OCI-LY3 (cell line): ENCODE measurements at regions not wholly inside any gene's neighbourhood (a gene's known extent, or its start where the extent isn't known, plus 50 kb on each side); places are given as distances from the start of the nearest gene placed in this dataset.

Source experiments
- H2AFZ ChIP-seq: fragments of 200-600, 300-600 bp; shearing (Covaris generic); 2 replicates; pipeline ENCODE4 v1.6.0; 2014; ENCODE audit warnings: antibody characterized with exemption, low read depth, low read length
- H3K27ac ChIP-seq: fragments of 200-600, 300-600 bp; sonication (generic); 2 replicates; pipeline ENCODE4 v1.5.1; 2014; ENCODE audit warnings: mild to moderate bottlenecking, low read length, moderate library complexity, mixed read lengths
- H3K27me3 ChIP-seq: fragments of 200-600, 300-600 bp; sonication (generic); 2 replicates; pipeline ENCODE4 v1.6.1; 2014; ENCODE audit warnings: low read depth, low read length, mixed read lengths
- H3K36me3 ChIP-seq: fragments of 200-600, 300-600 bp; sonication (generic); replicated peaks from 2 replicates; pipeline ENCODE3; 2014; ENCODE audit warnings: low read depth, low read length, mixed read lengths
- H3K4me1 ChIP-seq: fragments of 300-600, 200-600 bp; sonication (generic); 2 replicates; pipeline ENCODE4 v1.6.1; 2014; ENCODE audit warnings: low read length, mixed read lengths
- H3K4me2 ChIP-seq: fragments of 200-600, 300-600 bp; sonication (generic); 2 replicates; pipeline ENCODE4 v1.6.1; 2014; ENCODE audit warnings: low read length, mixed read lengths
- H3K4me3 ChIP-seq: fragments of 300-600, 200-600 bp; sonication (generic); 2 replicates; pipeline ENCODE4 v1.5.1; 2014; ENCODE audit warnings: antibody characterized with exemption, mild to moderate bottlenecking, low read length, moderate library complexity
- H3K79me2 ChIP-seq: fragments of 300-600, 200-600 bp; shearing (Covaris generic); 2 replicates; pipeline ENCODE4 v1.6.1; 2014; ENCODE audit warnings: mild to moderate bottlenecking, low read length, mixed read lengths
- H3K9ac ChIP-seq: fragments of 300-600, 200-600 bp; shearing (Covaris generic); 2 replicates; pipeline ENCODE4 v1.6.0; 2014; ENCODE audit warnings: mild to moderate bottlenecking, low read length, moderate library complexity
- H3K9me3 ChIP-seq: fragments of 200-600, 300-600 bp; shearing (Covaris generic); 2 replicates; pipeline ENCODE4 v1.6.1; 2014; ENCODE audit warnings: low read length, mixed read lengths; ENCODE audit not compliant: insufficient read depth
- H4K20me1 ChIP-seq: fragments of 200-600, 300-600 bp; sonication (generic); 2 replicates; pipeline ENCODE4 v1.6.1; 2016; ENCODE audit warnings: low read length, mixed read lengths; ENCODE audit not compliant: insufficient read depth
- CTCF ChIP-seq: fragments of 200-600, 300-600 bp; sonication (generic); IDR thresholded peaks from 2 replicates; pipeline ENCODE4 v1.5.1; 2014; ENCODE audit warnings: antibody characterized with exemption, low read length, low read depth
- EZH2phosphoT487 ChIP-seq: fragments of 200-600 bp; shearing (Covaris generic); IDR thresholded peaks from 2 replicates; pipeline ENCODE4 v1.6.1; 2018; ENCODE audit warnings: antibody characterized with exemption, mixed run types, low read depth

DNA sequence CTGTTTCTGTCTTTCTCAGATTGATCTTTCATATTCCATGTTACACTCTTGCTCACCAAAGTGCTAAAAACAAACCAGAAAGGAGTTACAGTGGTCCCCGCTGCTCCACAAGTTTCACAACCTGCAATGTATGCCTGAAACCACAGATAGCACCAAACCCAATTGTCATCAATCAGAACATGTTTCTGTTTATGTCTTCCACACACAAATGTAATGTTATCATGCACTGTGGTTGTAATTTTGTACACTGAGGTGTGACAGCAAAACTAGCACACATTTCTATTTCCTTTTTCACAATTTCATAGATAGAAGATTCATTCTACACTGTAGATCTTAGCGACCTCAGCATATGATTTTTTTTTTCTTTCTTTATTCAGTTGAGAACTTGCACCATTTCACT is 1045.9 kb upstream of the RAG2 start:
- Histone ChIP-seq H3K27me3 (no peaks in the 10 kb centered on the region), H3K9me3 (no peaks in the 10 kb centered on the region), H3K36me3 (no peaks in the 10 kb centered on the region), H3K4me3 (no peak overlapping the region), H3K4me1 (no peaks in the 10 kb centered on the region), H3K9ac (no peak overlapping the region), H4K20me1 (no peaks in the 10 kb centered on the region), H3K27ac (no peak overlapping the region), H2AFZ (no peak overlapping the region), H3K4me2 (no peak overlapping the region), H3K79me2 (no peaks in the 10 kb centered on the region)
- no peak for TF ChIP-seq EZH2phosphoT487
- TF ChIP-seq CTCF = no peak

- H3K27ac ChIP-seq = no peak overlapping the region
- H3K9ac ChIP-seq = no peak overlapping the region
- H3K9me3 ChIP-seq = no peaks in the 10 kb centered on the region
- H3K4me1 ChIP-seq = no peaks in the 10 kb centered on the region
- H3K36me3 ChIP-seq = no peaks in the 10 kb centered on the region
- H2AFZ ChIP-seq = no peak overlapping the region
- H3K4me3 ChIP-seq = no peak overlapping the region
- TF ChIP-seq EZH2phosphoT487 = no peak
- no peak for TF ChIP-seq CTCF
- no peaks in the 10 kb centered on the region for H4K20me1 ChIP-seq
- no peaks in the 10 kb centered on the region for H3K79me2 ChIP-seq
- no peaks in the 10 kb centered on the region for H3K27me3 ChIP-seq
- no peak overlapping the region for H3K4me2 ChIP-seq
Measured at GRCh38 chr11:37642296-37642695, 1044.3 kb upstream of the RAG2 start.

DNA sequence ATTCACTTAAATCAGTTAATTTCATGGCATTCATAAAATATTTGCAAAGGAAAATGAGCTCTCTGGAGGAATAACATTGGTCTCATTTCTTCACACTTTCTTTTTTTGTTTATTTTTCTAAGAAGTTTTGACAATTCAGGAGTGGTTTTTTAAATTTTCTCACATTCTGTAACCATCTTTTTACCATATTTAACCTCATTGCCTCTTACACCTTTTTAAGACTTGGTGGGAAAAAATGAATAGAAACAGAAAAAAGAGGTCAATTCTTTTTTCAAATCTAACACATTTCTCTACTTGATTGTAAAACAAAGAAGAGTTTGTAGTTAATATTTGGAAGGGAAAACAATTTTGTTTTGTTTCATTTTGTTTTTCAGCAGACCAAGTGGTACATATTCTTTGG is 1034.7 kb upstream of the RAG2 start:
- no peaks in the 10 kb centered on the region for H3K36me3 ChIP-seq
- no peaks in the 10 kb centered on the region for H3K4me1 ChIP-seq
- no peak overlapping the region for H3K9ac ChIP-seq
- TF ChIP-seq CTCF (no peak), EZH2phosphoT487 (no peak)
- no peak overlapping the region for H3K27ac ChIP-seq
- no peak overlapping the region for H3K4me3 ChIP-seq
- no peak overlapping the region for H2AFZ ChIP-seq
- H4K20me1 ChIP-seq = no peaks in the 10 kb centered on the region
- no peak overlapping the region for H3K4me2 ChIP-seq
- H3K79me2 ChIP-seq = no peaks in the 10 kb centered on the region
- no peaks in the 10 kb centered on the region for H3K27me3 ChIP-seq
- no peaks in the 10 kb centered on the region for H3K9me3 ChIP-seq

- H4K20me1 ChIP-seq = no peaks in the 10 kb centered on the region
- H3K4me3 ChIP-seq = no peak overlapping the region
- H2AFZ ChIP-seq = no peak overlapping the region
Measured at GRCh38 chr11:37630866-37631265, 1032.8 kb upstream of the RAG2 start.

More at GRCh38 chr11:37630866-37631265, 1032.8 kb upstream of the RAG2 start:
- H3K9ac ChIP-seq = no peak overlapping the region
- H3K9me3 ChIP-seq = no peaks in the 10 kb centered on the region
- H3K27me3 ChIP-seq = no peaks in the 10 kb centered on the region
- no peaks in the 10 kb centered on the region for H3K36me3 ChIP-seq
- H3K4me2 ChIP-seq = no peak overlapping the region
- H3K27ac ChIP-seq = no peak overlapping the region
- no peaks in the 10 kb centered on the region for H3K4me1 ChIP-seq
- no peaks in the 10 kb centered on the region for H3K79me2 ChIP-seq
- TF ChIP-seq EZH2phosphoT487 (no peak), CTCF (no peak)
